ENCODE measurements at regions not wholly inside any gene's neighbourhood (a gene's known extent, or its start where the extent isn't known, plus 50 kb on each side); places are given as distances from the start of the nearest gene placed in this dataset.
A peak's percentile ranks its signal among the peaks of the same experiment; 100 is the strongest.

GRCh38 chr6:15871276-15871675 is 208.4 kb upstream of the DTNBP1 start:
- no peak for DNase-seq

DNA sequence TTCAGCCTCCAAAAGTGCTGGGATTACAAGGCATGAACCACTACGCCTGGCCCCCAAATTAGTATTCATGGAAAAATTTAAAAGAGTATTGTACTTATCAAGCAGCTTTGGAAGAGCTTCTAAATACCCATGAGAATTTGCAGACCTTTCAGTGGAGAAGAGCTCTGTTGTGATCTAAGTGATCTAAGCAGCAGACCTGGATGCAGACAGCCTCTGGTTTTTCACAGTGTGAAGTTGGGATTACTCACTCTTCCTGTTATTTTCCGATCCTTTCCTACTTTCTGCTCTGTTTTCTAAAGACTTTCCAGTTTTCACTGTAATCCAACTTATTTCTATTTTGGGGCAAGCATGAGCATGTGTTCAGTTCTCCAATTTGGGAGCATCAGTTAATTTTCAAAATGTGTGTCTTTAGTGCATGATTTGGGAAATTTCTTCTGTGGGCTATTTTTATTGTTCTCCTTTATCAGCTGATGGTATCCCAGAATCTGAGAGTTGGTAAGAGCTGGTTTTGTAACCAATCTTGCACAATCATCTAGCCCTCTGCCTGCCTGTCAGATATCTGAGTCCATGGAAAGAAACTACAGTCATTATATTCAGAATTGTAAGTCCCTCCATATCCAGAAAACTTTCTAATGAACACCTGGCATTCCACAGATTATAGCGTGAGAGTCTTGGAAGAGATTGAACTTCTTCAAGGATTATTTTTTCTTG is 207.7 kb upstream of the DTNBP1 start:
- no peak for DNase-seq

DNA sequence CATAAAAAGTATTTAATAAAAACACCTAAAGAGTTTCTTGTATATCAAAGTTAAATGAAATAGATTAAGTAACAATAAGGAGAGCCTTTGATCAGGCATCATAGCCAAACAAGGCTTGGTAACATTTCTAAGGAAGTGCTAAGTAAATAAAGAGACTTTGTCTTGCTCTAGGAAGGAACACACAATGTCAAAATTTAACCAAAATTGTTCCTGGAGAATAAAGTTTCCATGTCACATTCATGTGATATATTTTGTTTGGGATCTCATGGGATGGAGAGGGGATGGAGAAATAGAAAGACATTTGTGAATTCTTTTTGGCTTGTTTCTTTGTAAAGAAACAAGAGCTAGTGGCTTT is 201.9 kb upstream of the DTNBP1 start:
- DNase-seq = no peak

DNA sequence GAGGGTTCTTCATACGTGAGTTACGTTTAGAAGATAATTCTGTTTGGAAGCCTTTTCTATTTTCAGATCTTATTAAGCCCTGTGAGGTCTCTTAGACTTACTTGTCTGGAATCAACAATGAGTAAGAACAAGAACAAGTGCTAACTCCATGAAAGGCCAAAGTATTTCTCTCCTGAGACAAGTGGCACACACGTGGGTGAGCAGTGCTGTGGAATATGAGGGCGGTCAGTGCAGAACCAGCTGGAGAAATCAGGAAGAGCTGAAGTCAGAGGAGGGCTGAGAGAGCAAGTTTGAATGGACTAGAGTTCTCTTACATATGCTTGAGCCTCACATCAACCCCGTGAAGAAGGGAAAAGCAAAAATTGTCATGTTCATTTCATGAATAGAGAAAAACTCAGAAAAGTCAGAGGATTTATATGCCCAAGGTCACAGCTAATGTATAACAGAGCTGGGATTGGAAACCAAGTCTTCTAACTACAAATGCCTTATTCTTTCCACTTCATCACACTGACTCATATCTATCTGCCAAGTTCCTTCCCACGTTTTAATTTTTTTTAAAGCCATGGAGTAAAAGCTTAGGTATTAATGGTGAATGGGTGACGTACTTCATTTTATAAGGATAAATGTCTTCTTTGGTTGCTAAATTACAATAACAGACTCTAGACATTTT is 201.3 kb upstream of the DTNBP1 start:
- DNase-seq = no peak

DNA sequence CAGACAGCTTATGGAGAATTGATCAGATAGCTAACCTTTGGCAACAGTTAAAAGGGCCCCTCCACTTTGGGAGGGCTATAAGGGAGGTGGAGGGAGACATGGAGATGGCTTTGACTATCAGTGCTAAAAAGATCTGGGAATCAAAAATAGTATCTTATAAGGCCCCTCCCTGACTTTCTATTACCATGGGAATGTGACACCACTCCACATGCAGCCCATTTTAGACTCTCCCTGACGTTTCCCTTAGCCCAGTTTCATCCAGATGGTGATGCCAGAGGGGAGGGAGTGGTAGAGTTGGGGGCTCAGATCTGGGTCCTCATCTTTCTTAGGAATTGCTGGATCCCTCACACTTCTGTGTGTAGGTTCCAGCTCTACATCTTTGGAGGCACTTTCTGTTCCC is 200.0 kb upstream of the DTNBP1 start:
- no peak for DNase-seq

- DNase-seq = no peak
Measured at GRCh38 chr6:15861486-15861885, 198.7 kb upstream of the DTNBP1 start.

GRCh38 chr6:15854826-15855710 is 192.2 kb upstream of the DTNBP1 start:
- no peak for DNase-seq

GRCh38 chr6:15854378-15854777 is 191.6 kb upstream of the DTNBP1 start:
- DNase-seq = no peak

DNA sequence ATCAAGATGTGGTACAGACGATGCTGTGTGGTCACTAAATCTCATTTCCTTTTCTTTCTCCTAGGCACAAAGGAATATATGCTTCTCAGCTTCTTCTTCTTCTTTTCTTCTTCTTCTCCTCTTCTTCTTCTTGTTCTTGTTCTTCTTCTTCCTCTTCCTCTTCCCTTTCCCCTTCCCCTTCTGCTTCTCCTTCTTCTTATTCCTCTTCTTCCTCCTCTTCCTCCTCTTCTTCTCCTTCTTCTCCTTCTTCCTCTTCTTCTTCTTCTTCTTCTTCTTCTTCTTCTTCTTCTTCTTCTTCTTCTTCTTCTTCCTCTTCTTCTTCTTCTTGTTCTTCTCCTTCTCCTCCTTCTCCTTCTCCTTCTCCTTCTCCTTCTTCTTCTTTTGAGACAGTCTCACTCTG is 190.4 kb upstream of the DTNBP1 start:
- no peak for DNase-seq

DNA sequence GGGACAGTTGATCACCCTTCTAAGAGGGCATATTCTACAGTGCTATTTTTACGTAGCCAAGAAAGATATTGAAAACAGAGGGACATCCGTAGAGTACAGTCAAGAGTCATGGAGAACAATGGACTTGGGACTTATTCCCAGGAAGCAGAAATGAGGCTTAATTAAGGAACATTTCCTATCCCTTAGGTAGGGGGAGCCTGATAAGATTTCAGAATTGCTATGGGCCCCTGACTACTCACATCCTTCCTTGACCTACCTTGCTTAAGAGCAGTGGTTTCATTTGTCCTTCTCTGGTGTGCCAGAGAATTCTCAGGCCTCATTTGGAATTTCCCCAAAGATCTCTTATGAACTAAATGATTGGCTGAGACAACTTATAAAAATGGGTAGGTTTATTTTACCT is 189.5 kb upstream of the DTNBP1 start:
- no peak for DNase-seq

- DNase-seq = no peak
Measured at GRCh38 chr6:15849395-15849794, 186.6 kb upstream of the DTNBP1 start.

- no peak for DNase-seq
Measured at GRCh38 chr6:15845492-15845891, 182.7 kb upstream of the DTNBP1 start.

DNA sequence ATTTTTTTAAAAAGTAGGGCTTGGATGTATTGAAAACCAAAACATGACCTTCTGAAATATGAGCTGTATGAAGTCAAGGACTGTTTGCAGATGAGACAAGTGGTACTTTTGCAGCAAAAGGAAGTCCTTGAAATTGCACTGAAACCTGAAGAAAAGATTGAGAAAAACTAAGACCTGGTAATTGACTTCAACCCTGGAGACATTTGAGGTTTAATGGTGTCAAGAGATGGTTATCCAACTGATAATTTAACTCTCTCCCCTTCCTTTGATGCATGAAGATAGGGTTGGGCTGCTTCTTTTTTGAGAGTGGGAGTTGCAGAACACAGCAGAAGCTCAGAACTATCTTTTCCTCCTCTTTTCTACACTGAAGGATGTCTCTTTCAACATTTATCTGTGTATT is 180.9 kb upstream of the DTNBP1 start:
- peak; percentile 78 for DNase-seq

- no peak for DNase-seq
Measured at GRCh38 chr6:15843226-15843625, 180.4 kb upstream of the DTNBP1 start.

GRCh38 chr6:15842727-15843117 is 179.9 kb upstream of the DTNBP1 start:
- DNase-seq = no peak

DNA sequence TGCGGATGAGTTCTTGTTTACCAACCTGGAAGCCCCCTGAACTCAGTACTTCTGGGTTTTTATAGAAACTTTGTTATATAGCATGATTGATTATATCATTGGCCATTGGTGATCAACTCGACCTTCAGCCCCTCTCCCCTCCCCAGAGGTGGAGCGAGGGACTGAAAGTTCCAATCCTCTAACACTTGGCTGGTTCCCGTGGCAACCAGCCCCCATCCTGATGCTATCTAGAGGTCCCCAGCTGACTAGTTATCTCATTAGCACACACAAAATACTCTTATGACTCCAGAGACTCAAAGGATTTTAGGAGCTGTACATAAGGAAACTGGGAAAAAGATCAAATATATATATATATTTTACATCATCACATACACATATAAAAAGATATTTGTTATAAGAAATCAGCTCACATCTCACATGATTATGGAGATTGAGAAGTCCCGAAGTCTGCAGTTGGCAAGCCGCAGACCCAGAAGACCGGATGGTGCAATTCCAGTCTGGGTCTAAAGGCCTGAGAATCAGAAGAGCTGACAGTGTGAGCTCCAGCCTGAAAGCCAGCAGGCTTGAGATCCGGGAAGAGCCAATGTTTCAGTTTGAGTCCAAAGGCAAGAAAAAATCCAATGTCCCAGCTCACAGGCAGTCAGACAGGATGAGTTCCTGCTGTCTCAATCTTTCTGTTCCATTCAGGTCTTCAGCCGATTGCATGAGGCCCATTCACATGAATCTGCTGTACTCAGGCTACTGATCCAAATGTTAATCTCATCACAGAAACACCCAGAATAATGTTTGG is 179.3 kb upstream of the DTNBP1 start:
- DNase-seq = no peak

DNA sequence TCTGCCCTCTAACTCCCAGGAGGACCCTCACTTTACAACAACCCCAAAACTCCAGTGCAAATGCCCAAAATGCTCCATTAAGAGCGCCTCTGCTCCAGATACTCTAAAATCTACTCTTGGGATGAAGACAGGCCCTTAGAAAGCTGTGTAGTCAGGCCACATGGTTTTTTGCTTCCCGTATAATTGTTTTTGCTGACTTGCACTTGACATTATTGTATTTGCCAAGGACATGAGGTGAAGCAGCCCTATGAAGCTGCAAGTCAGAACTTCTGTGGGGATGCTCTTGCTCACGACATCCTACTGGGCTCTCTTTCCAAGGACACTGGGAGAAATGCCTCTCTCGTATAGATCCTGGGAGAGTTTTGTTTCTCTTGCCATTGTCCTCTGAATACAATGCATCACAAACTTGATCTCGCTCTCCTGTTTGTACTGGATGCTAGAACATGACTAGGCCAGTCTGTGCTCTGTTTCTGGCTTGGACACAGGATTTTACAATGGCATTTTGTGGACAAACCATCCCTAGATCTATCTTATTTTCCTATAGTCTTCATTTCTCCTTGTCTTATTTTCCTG is 177.2 kb upstream of the DTNBP1 start:
- DNase-seq = no peak

GRCh38 chr6:15837205-15837604 is 174.4 kb upstream of the DTNBP1 start:
- no peak for DNase-seq

- no peak for DNase-seq
Measured at GRCh38 chr6:15832841-15833240, 170.0 kb upstream of the DTNBP1 start.

GRCh38 chr6:15829156-15829555 is 166.3 kb upstream of the DTNBP1 start:
- no peak for DNase-seq

DNA sequence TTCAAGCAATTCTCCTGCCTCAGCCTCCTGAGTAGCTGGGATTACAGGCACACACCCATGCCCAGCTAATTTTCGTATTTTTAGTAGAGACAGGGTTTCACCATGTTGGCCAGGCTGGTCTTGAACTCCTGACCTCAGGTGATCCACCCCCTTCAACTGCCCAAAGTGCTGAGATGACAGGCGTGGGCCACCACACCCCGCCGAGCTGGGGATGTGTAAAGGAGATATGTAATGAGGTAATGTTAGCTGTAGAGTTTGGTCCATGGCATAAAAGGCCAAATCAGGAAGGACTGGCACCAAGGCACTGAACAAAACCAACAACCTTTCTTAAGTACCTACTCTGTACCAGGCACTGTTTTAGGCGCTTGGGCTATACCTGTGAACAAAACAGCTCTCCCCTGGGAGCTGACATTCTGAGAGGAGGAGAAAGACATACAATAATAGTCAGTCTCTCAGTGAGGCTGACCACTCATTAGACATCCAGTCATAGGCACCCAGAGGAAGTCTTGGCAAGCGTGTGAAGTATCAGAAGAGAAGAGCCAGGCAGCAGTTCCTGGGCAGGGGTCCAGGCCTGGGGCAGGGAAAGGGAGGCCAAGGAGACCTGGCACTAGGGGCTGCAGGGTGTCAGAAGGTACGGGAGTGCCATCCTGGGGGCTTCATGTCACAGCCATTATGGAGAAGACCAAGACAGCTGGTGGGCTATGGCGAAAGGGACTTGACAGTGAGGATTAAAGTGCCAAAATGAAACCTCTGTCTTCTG is 164.8 kb upstream of the DTNBP1 start:
- no peak for DNase-seq

DNA sequence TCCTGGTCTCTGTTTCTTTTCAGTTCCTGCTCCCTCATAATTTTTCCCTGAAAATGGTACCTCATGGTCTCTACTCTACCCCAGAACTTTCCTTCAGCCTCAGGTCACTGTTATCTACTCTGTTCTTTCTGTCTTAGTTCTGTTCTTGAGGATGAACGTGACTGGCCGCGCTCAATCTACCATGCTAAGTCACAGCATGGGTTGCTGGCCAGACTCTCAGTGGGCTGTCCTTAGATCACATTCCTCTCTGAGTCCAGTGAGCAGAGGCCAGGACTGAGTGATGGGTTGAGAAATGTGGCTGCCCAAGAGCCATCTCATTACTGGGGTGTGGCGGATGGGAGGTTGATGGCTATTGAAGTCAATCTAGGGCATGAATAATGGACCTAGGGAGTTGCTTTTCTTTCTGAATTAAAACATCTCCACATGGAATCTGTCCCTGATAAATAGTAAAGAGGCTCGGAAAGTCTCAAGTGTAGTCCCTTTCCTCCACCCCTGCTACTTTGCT is 164.0 kb upstream of the DTNBP1 start:
- no peak for DNase-seq
